Transverse colon (tissue), 4 donors: ENCODE measurements at regions not wholly inside any gene's neighbourhood (a gene's known extent, or its start where the extent isn't known, plus 50 kb on each side); places are given as distances from the start of the nearest gene placed in this dataset.

Experiments
- POLR2AphosphoS5 ChIP-seq, 3 donors: sonication (generic); formaldehyde crosslinking; IDR thresholded peaks; one replicate each; pipeline ENCODE4 v1.6.1; 2016; ENCODE audit warnings: antibody characterized with exemption in 3 of 3
- TF ChIP-seq, protein P1 (sequence below), 5 experiments: fragments of 200-600 bp in 3 of 5; fragments of 450-650 bp in 2 of 5; sonication (generic) in 3 of 5; IDR thresholded peaks; 1 replicate in 2 of 5; 2 replicates in 3 of 5; pipeline ENCODE4 v1.5.1; 2016 to 2017; ENCODE audit warnings: antibody characterized with exemption in 5 of 5, inconsistent platforms in 3 of 5, mild to moderate bottlenecking in 2 of 5, moderate library complexity in 1 of 5

- TF ChIP-seq, protein P1, sequence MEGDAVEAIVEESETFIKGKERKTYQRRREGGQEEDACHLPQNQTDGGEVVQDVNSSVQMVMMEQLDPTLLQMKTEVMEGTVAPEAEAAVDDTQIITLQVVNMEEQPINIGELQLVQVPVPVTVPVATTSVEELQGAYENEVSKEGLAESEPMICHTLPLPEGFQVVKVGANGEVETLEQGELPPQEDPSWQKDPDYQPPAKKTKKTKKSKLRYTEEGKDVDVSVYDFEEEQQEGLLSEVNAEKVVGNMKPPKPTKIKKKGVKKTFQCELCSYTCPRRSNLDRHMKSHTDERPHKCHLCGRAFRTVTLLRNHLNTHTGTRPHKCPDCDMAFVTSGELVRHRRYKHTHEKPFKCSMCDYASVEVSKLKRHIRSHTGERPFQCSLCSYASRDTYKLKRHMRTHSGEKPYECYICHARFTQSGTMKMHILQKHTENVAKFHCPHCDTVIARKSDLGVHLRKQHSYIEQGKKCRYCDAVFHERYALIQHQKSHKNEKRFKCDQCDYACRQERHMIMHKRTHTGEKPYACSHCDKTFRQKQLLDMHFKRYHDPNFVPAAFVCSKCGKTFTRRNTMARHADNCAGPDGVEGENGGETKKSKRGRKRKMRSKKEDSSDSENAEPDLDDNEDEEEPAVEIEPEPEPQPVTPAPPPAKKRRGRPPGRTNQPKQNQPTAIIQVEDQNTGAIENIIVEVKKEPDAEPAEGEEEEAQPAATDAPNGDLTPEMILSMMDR (IDR thresholded peaks at IDR 0.05): no peak
- TF ChIP-seq POLR2AphosphoS5 (IDR thresholded peaks at IDR 0.05): no peak
Measured at GRCh38 chr17:79356839-79357447, 253.9 kb downstream of the RBFOX3 start.
